GM21723 (cell line): ENCODE measurements at regions not wholly inside any gene's neighbourhood (a gene's known extent, or its start where the extent isn't known, plus 50 kb on each side); places are given as distances from the start of the nearest gene placed in this dataset.

Source experiments
- ATAC-seq: cut with Tn5 transposase; IDR thresholded peaks from one replicate; pipeline ENCODE4 v1.9.1; 2021; ENCODE audit warnings: mild to moderate bottlenecking, moderate library complexity; ENCODE audit not compliant: unreplicated experiment

- no peak for ATAC-seq
Measured at GRCh38 chr20:7490288-7490687, 450.0 kb downstream of the HAO1 start.

GRCh38 chr20:7492257-7492656 lies 448.0 kb downstream of the HAO1 start:
- ATAC-seq, result no peak

GRCh38 chr20:7493311-7493710 lies 446.9 kb downstream of the HAO1 start:
- no peak for ATAC-seq

GRCh38 chr20:7496394-7496991 lies 443.8 kb downstream of the HAO1 start:
- no peak for ATAC-seq

GRCh38 chr20:7497985-7498384 lies 442.3 kb downstream of the HAO1 start:
- no peak for ATAC-seq

- ATAC-seq, result no peak
Measured at GRCh38 chr20:7499201-7499600, 441.1 kb downstream of the HAO1 start.

- ATAC-seq, result no peak
Measured at GRCh38 chr20:7500231-7500663, 440.0 kb downstream of the HAO1 start.

- no peak for ATAC-seq
Measured at GRCh38 chr20:7503501-7503900, 436.8 kb downstream of the HAO1 start.

- no peak for ATAC-seq
Measured at GRCh38 chr20:7505152-7505834, 435.0 kb downstream of the HAO1 start.

- no peak for ATAC-seq
Measured at GRCh38 chr20:7505835-7506221, 434.4 kb downstream of the HAO1 start.

- no peak for ATAC-seq
Measured at GRCh38 chr20:7516621-7517111, 423.6 kb downstream of the HAO1 start.

- ATAC-seq, result no peak
Measured at GRCh38 chr20:7520361-7520760, 419.9 kb downstream of the HAO1 start.

GRCh38 chr20:7523288-7523687 lies 417.0 kb downstream of the HAO1 start:
- ATAC-seq, result no peak

- no peak for ATAC-seq
Measured at GRCh38 chr20:7540018-7540417, 400.2 kb downstream of the HAO1 start.

GRCh38 chr20:7540923-7541322 lies 399.3 kb downstream of the HAO1 start:
- ATAC-seq, result no peak

GRCh38 chr20:7571101-7571500 lies 369.2 kb downstream of the HAO1 start:
- no peak for ATAC-seq

- no peak for ATAC-seq
Measured at GRCh38 chr20:7571521-7572055, 368.7 kb downstream of the HAO1 start.

- ATAC-seq, result no peak
Measured at GRCh38 chr20:7579888-7580287, 360.4 kb downstream of the HAO1 start.

- no peak for ATAC-seq
Measured at GRCh38 chr20:7585126-7585679, 355.1 kb downstream of the HAO1 start.

GRCh38 chr20:7586481-7586880 lies 353.8 kb downstream of the HAO1 start:
- ATAC-seq, result no peak

GRCh38 chr20:7589164-7589563 lies 351.1 kb downstream of the HAO1 start:
- ATAC-seq, result no peak

GRCh38 chr20:7596541-7596940 lies 343.7 kb downstream of the HAO1 start:
- ATAC-seq, result no peak
